NK-92 treated with Interleukin-12 subunit alpha and Interleukin-12 subunit beta, amount 100 ng/mL, for 24 hours (cell line): ENCODE measurements at regions not wholly inside any gene's neighbourhood (a gene's known extent, or its start where the extent isn't known, plus 50 kb on each side); places are given as distances from the start of the nearest gene placed in this dataset.

ENCODE experiments used
- DNase-seq: peaks from one replicate; lab custom pipeline; 2025; lab: John Stamatoyannopoulos, UW

GRCh38 chr19:16022681-16023080 lies 53.6 kb upstream of the TPM4 start:
- no peak for DNase-seq

DNA sequence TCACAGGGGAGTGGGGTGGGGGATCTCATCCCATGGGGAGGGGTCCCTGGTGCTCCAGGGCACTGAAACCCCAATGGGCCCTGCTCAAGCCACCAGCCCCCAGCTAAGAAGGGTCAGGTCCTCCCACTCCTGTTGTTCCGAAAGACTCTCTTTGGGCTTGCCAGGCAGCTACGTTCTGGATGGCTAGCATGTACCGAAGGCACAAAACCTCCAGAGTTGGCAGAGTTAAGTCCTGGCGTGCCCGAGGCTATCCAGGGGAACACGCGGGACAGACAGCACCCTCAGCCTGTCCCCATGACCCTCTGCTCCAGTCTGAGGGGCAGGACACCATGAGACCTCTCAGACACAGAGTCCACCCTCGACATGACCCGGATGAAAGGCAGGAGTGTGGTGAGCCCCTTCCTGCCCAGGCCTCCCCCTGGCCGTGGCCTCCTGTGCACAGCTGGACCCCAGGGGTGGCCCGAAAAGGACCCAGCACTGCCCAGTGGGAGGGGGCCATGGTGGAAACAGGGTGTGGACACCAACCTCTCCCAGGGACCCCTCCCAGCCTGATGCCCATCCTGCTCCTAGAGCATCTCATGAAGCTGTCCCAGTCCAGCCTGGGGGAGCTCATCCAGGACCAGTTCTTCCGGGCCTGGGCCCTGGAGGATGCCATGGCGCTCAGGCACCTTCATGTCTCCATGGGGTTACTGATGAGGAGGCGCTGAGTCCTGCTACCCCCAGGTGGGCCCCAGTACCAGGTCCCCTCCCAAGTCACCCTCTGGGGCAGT lies 53.0 kb upstream of the TPM4 start:
- DNase-seq: no peak

- DNase-seq: no peak
Measured at GRCh38 chr19:16024266-16025107, 51.8 kb upstream of the TPM4 start.

DNA sequence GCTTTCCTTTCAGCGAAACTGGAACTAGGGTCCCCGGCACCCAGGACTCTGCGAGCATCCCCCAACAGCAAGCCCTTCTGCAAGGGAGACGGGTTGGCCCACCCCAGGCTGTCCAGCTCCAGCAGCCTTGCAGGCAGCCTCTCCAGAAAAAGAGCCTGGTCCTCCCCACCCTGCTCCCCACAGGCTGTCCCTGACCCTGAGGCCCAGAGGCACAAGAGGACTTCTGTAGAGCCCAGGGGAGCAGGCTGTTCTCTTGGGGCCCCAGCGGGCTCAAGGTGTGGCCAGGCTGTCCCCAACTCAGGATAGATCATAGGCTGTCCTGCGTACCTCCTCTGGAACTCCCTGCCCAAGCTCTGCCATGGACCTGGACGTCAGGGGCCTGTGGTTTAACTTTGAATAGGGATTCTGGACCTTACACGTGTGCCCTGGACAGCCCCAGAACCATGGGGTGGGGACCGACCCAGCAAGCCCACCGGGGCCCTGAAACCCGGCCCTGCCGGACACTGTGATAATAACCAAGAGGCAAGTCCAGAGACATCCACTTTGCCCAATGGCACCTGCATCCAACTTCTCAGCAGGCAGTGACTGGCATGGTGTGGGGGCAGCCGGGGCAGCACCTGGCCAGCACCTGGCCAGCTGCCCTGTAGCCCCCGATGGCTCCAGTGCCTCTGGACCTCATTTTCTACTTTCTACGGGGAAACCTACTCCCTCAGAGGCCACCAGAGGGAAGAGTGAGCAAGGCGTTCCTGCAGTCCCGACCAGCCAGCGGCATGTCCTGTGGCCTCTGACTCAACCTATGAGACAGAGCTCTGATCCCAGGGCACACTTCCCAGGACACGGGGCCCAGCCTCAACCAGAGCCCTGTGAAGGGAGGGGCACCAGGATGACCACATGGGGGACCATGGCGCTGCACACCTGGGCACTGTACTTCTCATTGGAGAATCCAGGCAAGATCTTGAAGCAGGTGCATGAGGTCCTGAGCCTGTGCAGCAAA lies 50.9 kb upstream of the TPM4 start:
- no peak for DNase-seq

DNA sequence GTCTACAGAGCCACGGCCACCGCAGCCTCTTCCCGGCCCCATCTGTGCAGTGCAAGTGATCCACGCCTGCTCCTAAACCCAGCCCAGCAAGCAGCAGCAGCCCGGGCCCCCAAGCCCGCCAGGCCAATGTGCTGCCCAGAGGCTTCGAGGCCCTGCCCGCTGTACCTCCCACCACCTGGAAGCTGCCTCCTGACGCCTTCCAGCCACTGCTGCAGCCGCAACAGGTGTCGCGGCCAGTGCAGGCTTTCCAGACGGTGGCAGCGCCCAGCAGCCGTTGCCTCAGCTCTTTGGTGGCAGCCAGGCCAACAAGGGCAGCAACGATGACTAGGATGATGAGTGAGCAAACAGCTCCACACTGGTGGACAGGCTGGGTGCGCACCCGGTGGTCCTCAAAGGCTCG lies 50.2 kb upstream of the TPM4 start:
- DNase-seq: no peak
